Muscle layer of duodenum (tissue), 2 donors: ENCODE measurements at regions not wholly inside any gene's neighbourhood (a gene's known extent, or its start where the extent isn't known, plus 50 kb on each side); places are given as distances from the start of the nearest gene placed in this dataset.

ENCODE experiments used
- H3K27ac ChIP-seq: one replicate; pipeline ENCODE4 v1.7.0; 2013; ENCODE audit warnings: mild to moderate bottlenecking, low read length
- H3K27me3 ChIP-seq: one replicate; pipeline ENCODE4 v1.7.0; 2013; ENCODE audit warnings: low read depth, mild to moderate bottlenecking, control low read depth, low read length
- H3K36me3 ChIP-seq, 2 donors: one replicate each; pipeline ENCODE4 v1.7.0; 2013; ENCODE audit warnings: low read length in 2 of 2, control low read depth in 1 of 2, mild to moderate bottlenecking in 1 of 2; ENCODE audit not compliant: insufficient read depth in 2 of 2, control insufficient read depth in 1 of 2
- H3K4me1 ChIP-seq, 2 donors: one replicate each; pipeline ENCODE4 v1.7.0; 2013; ENCODE audit warnings: low read length in 2 of 2, mild to moderate bottlenecking in 2 of 2, control low read depth in 1 of 2, moderate library complexity in 1 of 2; ENCODE audit not compliant: insufficient read depth in 2 of 2, control insufficient read depth in 1 of 2
- H3K4me3 ChIP-seq, 2 donors: one replicate each; pipeline ENCODE4 v1.7.0; 2013; ENCODE audit warnings: low read length in 2 of 2, low read depth in 1 of 2, mild to moderate bottlenecking in 1 of 2
- H3K9me3 ChIP-seq, 2 donors: one replicate each; pipeline ENCODE4 v1.7.0; 2013; ENCODE audit warnings: low read length in 2 of 2, control low read depth in 1 of 2, mild to moderate bottlenecking in 1 of 2; ENCODE audit not compliant: control insufficient read depth in 1 of 2
- donor health status: healthy.

DNA sequence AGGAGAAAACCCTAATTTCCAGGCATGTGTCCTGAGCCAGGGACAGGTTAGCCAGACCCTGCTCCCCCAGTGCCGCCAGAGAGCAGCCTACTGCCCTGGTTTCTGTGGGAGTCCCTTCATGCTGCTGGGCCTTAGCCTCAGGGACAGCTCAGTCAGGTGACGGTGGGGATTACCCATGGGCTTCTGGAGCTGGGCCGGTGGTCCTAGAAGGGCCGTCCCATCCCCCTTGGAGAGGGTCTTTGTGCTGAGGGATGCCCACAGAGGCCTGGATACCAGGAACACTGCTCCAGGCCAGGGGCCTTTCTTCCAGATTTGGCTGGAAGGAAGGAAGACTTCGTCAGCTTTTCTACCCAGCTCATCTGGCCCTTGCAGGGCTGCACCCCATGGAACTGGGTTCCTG lies 71.4 kb upstream of the ZNF722 start:
- Histone ChIP-seq H3K36me3 (no peaks in the 10 kb centered on the region), H3K27ac (no peak overlapping the region), H3K4me1 (peaks cover 0 to 4% of the 10 kb centered on the region in 2 donors), H3K27me3 (no peaks in the 10 kb centered on the region), H3K9me3 (peaks cover 0 to 15% of the 10 kb centered on the region in 2 donors), H3K4me3 (peak overlapping the region; percentile 75 to 90)

DNA sequence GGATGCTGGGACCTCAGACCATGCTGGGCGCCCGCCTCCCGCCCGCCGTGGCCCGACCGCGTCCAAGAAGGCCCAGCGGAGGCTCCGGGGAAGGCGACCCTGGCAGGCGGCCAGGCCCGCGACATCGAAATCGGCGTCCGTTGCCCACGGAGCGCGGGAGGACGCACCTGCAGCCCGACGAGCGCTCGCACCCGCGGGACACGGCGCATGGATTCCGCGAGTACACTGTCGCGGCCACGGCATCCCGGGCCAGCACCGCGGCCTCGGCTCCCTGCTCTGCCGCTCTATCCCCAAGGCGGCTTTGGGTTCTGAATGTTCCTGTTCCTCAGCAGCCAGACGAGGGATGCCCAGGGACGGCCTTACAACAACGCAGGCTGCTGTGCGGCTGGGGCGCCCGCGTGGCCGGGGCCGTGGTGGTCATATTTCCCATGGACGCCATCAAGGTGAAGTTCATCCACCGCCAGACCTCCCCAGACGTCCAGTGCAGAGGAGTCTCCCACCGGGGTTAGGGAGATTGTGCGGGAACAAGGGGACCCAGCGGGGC lies 67.5 kb upstream of the ZNF722 start:
- Histone ChIP-seq H3K4me3 (peak overlapping the region in 1 of 2 donors; percentile 14), H3K27ac (no peak overlapping the region), H3K36me3 (no peaks in the 10 kb centered on the region), H3K4me1 (no peaks in the 10 kb centered on the region), H3K27me3 (no peaks in the 10 kb centered on the region), H3K9me3 (peaks cover 0 to 16% of the 10 kb centered on the region in 2 donors)

DNA sequence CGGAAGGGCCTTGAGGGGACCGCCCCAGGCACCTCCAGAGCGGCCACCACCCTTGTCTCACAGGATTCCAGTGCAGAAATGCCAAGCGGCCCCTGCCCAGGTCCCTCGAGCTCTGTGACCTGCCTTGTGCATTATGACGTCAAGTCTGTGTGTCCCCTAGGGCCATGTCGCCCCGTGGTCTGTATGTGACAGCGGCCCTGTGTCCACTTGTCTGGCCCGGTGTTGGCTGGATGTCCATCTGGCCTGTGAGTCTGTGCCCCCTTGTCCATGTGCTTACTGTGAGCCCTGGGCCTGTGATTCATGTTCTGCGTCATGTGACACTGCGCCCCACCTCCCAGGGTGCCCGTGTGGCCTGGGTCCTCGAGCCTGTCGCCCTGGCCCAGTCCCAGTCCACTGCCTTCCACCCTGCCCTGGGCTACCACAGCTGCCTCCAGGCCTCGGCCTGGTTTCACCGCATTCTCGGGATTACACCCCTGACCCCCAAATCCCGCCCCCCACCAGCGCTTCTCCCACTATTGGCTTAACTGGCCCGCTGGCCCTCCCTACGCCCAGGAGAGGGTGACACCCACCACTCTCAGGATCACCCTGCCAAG lies 66.6 kb upstream of the ZNF722 start:
- Histone ChIP-seq H3K36me3 (no peaks in the 10 kb centered on the region), H3K27ac (no peak overlapping the region), H3K9me3 (peaks cover 0 to 16% of the 10 kb centered on the region in 2 donors), H3K4me1 (no peaks in the 10 kb centered on the region), H3K27me3 (no peaks in the 10 kb centered on the region), H3K4me3 (no peak overlapping the region)
